Suprapubic skin (tissue), 4 donors: ENCODE measurements at regions not wholly inside any gene's neighbourhood (a gene's known extent, or its start where the extent isn't known, plus 50 kb on each side); places are given as distances from the start of the nearest gene placed in this dataset.

ENCODE experiments used
- EP300 ChIP-seq: sonication (generic); formaldehyde crosslinking; IDR thresholded peaks from one replicate; pipeline ENCODE4 v1.6.1; 2017; ENCODE audit warnings: antibody characterized with exemption
- POLR2A ChIP-seq, 2 donors: fragments of 450-650 bp; IDR thresholded peaks; one replicate each; pipeline ENCODE4 v1.6.1; 2017; ENCODE audit warnings: antibody characterized with exemption in 2 of 2, mild to moderate bottlenecking in 2 of 2, moderate library complexity in 2 of 2
- POLR2AphosphoS5 ChIP-seq, 3 donors: sonication (generic); formaldehyde crosslinking; IDR thresholded peaks; one replicate each; pipeline ENCODE4 v1.6.1; 2017; ENCODE audit warnings: antibody characterized with exemption in 3 of 3
- TF ChIP-seq, protein P1 (sequence below), 2 donors: fragments of 200-600 bp in 1 of 2; fragments of 450-650 bp in 1 of 2; sonication (generic) in 1 of 2; IDR thresholded peaks; one replicate each; pipeline ENCODE4 v1.5.1; 2016 to 2019; ENCODE audit warnings: antibody characterized with exemption in 2 of 2, mild to moderate bottlenecking in 1 of 2, moderate library complexity in 1 of 2

DNA sequence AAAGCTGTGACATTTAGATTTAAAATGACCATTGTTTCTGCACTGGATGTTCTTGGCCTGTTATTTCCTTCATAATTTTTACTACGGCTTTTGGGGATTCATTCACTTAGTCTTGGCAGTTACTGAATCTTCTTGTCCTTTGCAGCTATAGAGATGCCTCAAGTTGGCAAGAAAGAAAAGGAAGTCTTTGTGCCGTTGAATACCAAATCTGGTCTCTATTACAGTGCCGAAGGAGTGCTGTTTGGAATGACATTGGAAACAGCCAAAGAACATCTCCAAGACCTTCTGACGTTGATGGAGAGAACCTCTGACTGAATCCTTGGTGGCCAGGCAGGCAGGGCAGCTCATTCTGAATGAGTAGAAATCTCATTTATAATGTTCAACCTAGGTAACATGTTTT lies 54.3 kb upstream of the NRP1 start:
- TF ChIP-seq, protein P1, sequence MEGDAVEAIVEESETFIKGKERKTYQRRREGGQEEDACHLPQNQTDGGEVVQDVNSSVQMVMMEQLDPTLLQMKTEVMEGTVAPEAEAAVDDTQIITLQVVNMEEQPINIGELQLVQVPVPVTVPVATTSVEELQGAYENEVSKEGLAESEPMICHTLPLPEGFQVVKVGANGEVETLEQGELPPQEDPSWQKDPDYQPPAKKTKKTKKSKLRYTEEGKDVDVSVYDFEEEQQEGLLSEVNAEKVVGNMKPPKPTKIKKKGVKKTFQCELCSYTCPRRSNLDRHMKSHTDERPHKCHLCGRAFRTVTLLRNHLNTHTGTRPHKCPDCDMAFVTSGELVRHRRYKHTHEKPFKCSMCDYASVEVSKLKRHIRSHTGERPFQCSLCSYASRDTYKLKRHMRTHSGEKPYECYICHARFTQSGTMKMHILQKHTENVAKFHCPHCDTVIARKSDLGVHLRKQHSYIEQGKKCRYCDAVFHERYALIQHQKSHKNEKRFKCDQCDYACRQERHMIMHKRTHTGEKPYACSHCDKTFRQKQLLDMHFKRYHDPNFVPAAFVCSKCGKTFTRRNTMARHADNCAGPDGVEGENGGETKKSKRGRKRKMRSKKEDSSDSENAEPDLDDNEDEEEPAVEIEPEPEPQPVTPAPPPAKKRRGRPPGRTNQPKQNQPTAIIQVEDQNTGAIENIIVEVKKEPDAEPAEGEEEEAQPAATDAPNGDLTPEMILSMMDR (IDR thresholded peaks at IDR 0.05), result no peak
- no peak for TF ChIP-seq EP300
- TF ChIP-seq POLR2A (IDR thresholded peaks at IDR 0.05), result no peak
- TF ChIP-seq POLR2AphosphoS5 (IDR thresholded peaks at IDR 0.05), result no peak
